Lung (tissue), 11 donors: ENCODE measurements at regions not wholly inside any gene's neighbourhood (a gene's known extent, or its start where the extent isn't known, plus 50 kb on each side); places are given as distances from the start of the nearest gene placed in this dataset.
A peak's percentile ranks its signal among the peaks of the same experiment; 100 is the strongest.

ENCODE experiments used
- ATAC-seq: fragments of 200-7000 bp; cut with Tn5 transposase; one replicate; pipeline ENCODE4 v1.9.1; 2020; ENCODE audit warnings: moderate number of reproducible peaks; ENCODE audit not compliant: insufficient read depth, low FRiP score
- DNase-seq, 3 donors: peaks; one replicate each; pipeline ENCODE4 v3.0.0-alpha.2; 2013 to 2017
- H3K27ac ChIP-seq, 2 donors: one replicate each; pipeline ENCODE4 v1.5.1; 2013; ENCODE audit warnings: mild to moderate bottlenecking in 2 of 2, moderate library complexity in 2 of 2, control low read depth in 1 of 2, inconsistent platforms in 1 of 2, low read depth in 1 of 2, low read length in 1 of 2
- H3K27me3 ChIP-seq, 3 donors: one replicate each; pipeline ENCODE4 v1.5.1; 2013; ENCODE audit warnings: low read length in 2 of 3; ENCODE audit not compliant: control insufficient read depth in 3 of 3, insufficient read depth in 3 of 3
- H3K36me3 ChIP-seq, 4 donors: one replicate each; pipeline ENCODE4 v1.5.1; 2013; ENCODE audit warnings: low read length in 4 of 4, mild to moderate bottlenecking in 1 of 4, moderate library complexity in 1 of 4; ENCODE audit not compliant: control insufficient read depth in 4 of 4, insufficient read depth in 4 of 4
- H3K4me1 ChIP-seq, 5 donors: one replicate each; pipeline ENCODE4 v1.5.1; 2013; ENCODE audit warnings: low read length in 5 of 5, mild to moderate bottlenecking in 2 of 5, moderate library complexity in 1 of 5; ENCODE audit not compliant: control insufficient read depth in 5 of 5, insufficient read depth in 5 of 5
- H3K4me3 ChIP-seq: one replicate; pipeline ENCODE4 v1.5.1; 2013; ENCODE audit warnings: mild to moderate bottlenecking, control low read depth, moderate library complexity
- H3K9ac ChIP-seq, 2 donors: one replicate each; pipeline ENCODE4 v1.5.1; 2013; ENCODE audit warnings: low read length in 2 of 2, control low read depth in 1 of 2; ENCODE audit not compliant: insufficient read depth in 1 of 2
- H3K9me3 ChIP-seq, 4 donors: one replicate each; pipeline ENCODE4 v1.5.1; 2013; ENCODE audit warnings: low read length in 3 of 4, mild to moderate bottlenecking in 1 of 4, moderate library complexity in 1 of 4; ENCODE audit not compliant: control insufficient read depth in 4 of 4, insufficient read depth in 3 of 4
- WGBS, 2 donors: extraction: QIAGEN DNeasy Blood & Tissue Kit; methylation state at CpG; one replicate each; pipeline ENCODE4 v1.1.7; 2013; 5-methylcytosine and 5-hydroxymethylcytosine counted together
- TF ChIP-seq, protein P1 (sequence below): IDR thresholded peaks from 2 replicates; pipeline ENCODE4 v1.5.1; 2012; ENCODE audit warnings: mild to moderate bottlenecking; ENCODE audit errors: control extremely low read depth, extremely low read depth
- donor health status: control.
- donor health status: control.
- donor health status: Bipolar disorder and iron deficiency.
- donor health status: healthy.
- donor health status: DM: yes; HTN: yes; CAD: no.

DNA sequence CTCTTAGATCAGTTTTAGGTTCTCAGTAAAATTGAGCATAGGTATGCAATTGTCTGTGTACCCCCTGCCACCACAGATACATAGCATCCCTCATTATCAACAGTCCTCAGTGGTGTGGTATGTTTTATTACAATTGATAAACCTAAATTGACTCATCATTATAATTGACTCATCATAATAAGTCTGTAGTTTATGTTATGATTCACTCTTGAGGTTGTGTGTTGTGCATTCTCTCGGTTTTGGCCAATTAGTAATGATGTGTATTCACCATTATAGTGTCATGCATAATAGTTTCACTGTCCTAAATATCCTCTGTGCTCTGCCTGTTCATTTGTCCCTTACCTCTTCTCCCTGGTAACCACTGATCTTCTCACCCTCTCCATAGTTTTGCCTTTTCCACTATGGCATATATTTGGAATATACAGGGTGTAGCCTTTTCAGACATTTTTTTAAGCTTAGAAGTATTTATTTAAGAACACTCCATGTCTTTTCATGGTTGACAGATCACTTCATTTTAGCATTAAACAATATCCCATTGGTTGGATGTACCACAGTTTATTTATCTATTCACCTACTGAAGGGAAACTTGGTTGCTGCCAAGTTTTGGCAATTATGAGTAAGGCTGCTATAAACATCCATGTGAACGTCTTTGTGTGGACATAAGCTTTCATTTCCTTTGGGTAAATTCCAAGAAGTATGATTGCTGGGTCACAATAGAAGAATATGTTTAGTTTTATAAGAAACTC, 1620.6 kb upstream of the MIR17HG start:
- DNase-seq (peak in 2 of 3 donors; percentile 41 to 60), ATAC-seq (no peak)
- Histone ChIP-seq H3K4me1 (no peaks in the 10 kb centered on the region), H3K27me3 (no peaks in the 10 kb centered on the region), H3K9me3 (peaks cover 0 to 3% (median 0%) of the 10 kb centered on the region in 4 donors), H3K27ac (no peak overlapping the region), H3K36me3 (no peaks in the 10 kb centered on the region), H3K9ac (no peak overlapping the region), H3K4me3 (no peak overlapping the region)
- TF ChIP-seq, protein P1, sequence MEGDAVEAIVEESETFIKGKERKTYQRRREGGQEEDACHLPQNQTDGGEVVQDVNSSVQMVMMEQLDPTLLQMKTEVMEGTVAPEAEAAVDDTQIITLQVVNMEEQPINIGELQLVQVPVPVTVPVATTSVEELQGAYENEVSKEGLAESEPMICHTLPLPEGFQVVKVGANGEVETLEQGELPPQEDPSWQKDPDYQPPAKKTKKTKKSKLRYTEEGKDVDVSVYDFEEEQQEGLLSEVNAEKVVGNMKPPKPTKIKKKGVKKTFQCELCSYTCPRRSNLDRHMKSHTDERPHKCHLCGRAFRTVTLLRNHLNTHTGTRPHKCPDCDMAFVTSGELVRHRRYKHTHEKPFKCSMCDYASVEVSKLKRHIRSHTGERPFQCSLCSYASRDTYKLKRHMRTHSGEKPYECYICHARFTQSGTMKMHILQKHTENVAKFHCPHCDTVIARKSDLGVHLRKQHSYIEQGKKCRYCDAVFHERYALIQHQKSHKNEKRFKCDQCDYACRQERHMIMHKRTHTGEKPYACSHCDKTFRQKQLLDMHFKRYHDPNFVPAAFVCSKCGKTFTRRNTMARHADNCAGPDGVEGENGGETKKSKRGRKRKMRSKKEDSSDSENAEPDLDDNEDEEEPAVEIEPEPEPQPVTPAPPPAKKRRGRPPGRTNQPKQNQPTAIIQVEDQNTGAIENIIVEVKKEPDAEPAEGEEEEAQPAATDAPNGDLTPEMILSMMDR = no peak
- 48 to 62% methylated on average over 2 of the region's 2 CpGs for WGBS, 2 donors

DNA sequence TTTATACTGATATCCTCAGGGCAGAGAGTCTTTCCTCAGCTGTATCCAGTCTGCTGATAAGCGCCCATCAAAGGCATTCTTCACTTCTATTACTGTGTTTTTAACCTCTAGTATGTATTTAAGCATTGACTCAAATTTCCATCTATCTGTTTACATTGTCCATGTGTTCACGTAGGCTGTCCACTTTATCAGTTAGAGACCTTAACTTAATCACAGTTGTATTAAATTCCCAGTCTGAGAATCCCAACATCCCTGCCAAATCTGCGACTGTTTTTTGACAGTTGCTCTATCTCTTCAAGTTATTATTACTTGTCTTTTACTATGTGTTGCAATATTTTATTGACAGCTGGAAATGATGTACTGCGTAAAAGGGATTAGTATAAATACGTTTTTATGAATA, 1613.7 kb upstream of the MIR17HG start:
- Histone ChIP-seq H3K27ac (no peak overlapping the region), H3K27me3 (no peaks in the 10 kb centered on the region), H3K9me3 (no peaks in the 10 kb centered on the region), H3K4me3 (no peak overlapping the region), H3K9ac (no peak overlapping the region), H3K36me3 (no peaks in the 10 kb centered on the region), H3K4me1 (no peaks in the 10 kb centered on the region)
- no peak for ATAC-seq
- TF ChIP-seq, protein P1 = no peak
- whole genome bisulfite sequencing, 2 donors = 85% methylated on average over 5 of the region's 5 CpGs
- no peak for DNase-seq

DNA sequence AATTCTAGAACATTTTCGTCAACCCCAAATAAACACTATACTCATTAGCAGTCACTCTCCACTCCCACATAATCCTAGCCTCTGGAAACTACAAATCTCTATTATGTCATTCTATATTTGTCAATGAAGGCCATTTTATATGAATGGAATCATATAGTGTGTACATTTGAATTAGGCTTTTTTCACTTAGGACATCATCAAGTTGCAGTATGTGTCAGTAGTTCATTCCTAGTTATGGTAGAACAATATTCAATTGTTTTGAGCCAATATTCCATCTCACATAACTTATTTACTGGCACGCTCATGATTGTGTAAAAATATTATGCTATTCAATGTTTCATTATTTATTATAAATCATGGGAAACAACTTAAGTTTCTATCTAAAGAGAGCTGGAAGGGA, 1610.4 kb upstream of the MIR17HG start:
- H3K4me1 ChIP-seq = peaks cover 0 to 2% (median 0%) of the 10 kb centered on the region in 5 donors
- ATAC-seq (no peak), DNase-seq (no peak)
- peaks cover 0 to 4% (median 0%) of the 10 kb centered on the region in 4 donors for H3K9me3 ChIP-seq
- WGBS, 2 donors = 91 to 93% methylated on average over 2 of the region's 2 CpGs
- TF ChIP-seq, protein P1 = no peak
- H3K36me3 ChIP-seq = no peaks in the 10 kb centered on the region
- no peaks in the 10 kb centered on the region for H3K27me3 ChIP-seq
- no peak overlapping the region for H3K9ac ChIP-seq
- no peak overlapping the region for H3K4me3 ChIP-seq
- H3K27ac ChIP-seq = no peak overlapping the region
